Bronchial epithelial cell (primary cell): ENCODE measurements at regions not wholly inside any gene's neighbourhood (a gene's known extent, or its start where the extent isn't known, plus 50 kb on each side); places are given as distances from the start of the nearest gene placed in this dataset.
"Not testable (repeated sequence)": the region's sequence is repeated elsewhere in the genome, so short reads cannot be mapped to it uniquely, and the experiment has no call there.

Experiments
- DNase-seq: peaks from one replicate; pipeline ENCODE4 v3.0.0-alpha.2; 2010; ENCODE audit warnings: low read depth
- FAIRE-seq: peaks from 2 replicates; lab custom pipeline; 2011; peaks lifted over from hg19 to GRCh38; lab: Jason Lieb, UNC
- H3K27me3 ChIP-seq: 2 replicates; pipeline ENCODE4 v1.5.1; 2011; ENCODE audit warnings: low read length; ENCODE audit not compliant: control insufficient read depth, insufficient read depth
- H3K36me3 ChIP-seq: 2 replicates; pipeline ENCODE4 v1.5.1; 2011; ENCODE audit warnings: low read length; ENCODE audit not compliant: control insufficient read depth, insufficient read depth
- H3K4me3 ChIP-seq: 2 replicates; pipeline ENCODE4 v1.5.1; 2011; ENCODE audit warnings: mild to moderate bottlenecking, low read depth, low read length, control low read depth
- CTCF ChIP-seq: IDR thresholded peaks from 2 replicates; pipeline ENCODE4 v1.5.1; 2011; ENCODE audit warnings: mild to moderate bottlenecking, moderate library complexity, low read length, control low read depth, inconsistent platforms; ENCODE audit not compliant: insufficient read depth, severe bottlenecking

- Histone ChIP-seq H3K27me3 (no peaks in the 10 kb centered on the region), H3K36me3 (no peaks in the 10 kb centered on the region), H3K4me3 (no peak overlapping the region)
- TF ChIP-seq CTCF, result no peak
- no peak for FAIRE-seq
- no peak for DNase-seq
These were observed 364.8 kb downstream of the CEP170 start for GRCh38 chr1:242890192-242890741.

GRCh38 chr1:242886137-242886536, 361.6 kb upstream of the PLD5 start:
- H3K36me3 ChIP-seq, result no peaks in the 10 kb centered on the region
- no peak overlapping the region for H3K4me3 ChIP-seq
- TF ChIP-seq CTCF, result no peak
- DNase-seq (no peak), FAIRE-seq (no peak)
- no peaks in the 10 kb centered on the region for H3K27me3 ChIP-seq

- not testable (repeated sequence) for H3K27me3 ChIP-seq, H3K36me3 ChIP-seq, DNase-seq, FAIRE-seq, H3K4me3 ChIP-seq
These were observed 355.5 kb upstream of the PLD5 start for GRCh38 chr1:242880022-242880421.

- no peak for TF ChIP-seq CTCF
- H3K4me3 ChIP-seq, result no peak overlapping the region
- H3K27me3 ChIP-seq, result no peaks in the 10 kb centered on the region
- H3K36me3 ChIP-seq, result no peaks in the 10 kb centered on the region
- DNase-seq, result no peak
- FAIRE-seq, result no peak
These were observed 353.2 kb upstream of the PLD5 start for GRCh38 chr1:242877743-242878142.

- H3K36me3 ChIP-seq, result no peaks in the 10 kb centered on the region
- H3K27me3 ChIP-seq, result no peaks in the 10 kb centered on the region
- no peak for TF ChIP-seq CTCF
- FAIRE-seq (no peak), DNase-seq (no peak)
- no peak overlapping the region for H3K4me3 ChIP-seq
These were observed 352.7 kb upstream of the PLD5 start for GRCh38 chr1:242877229-242877628.

- no peak for TF ChIP-seq CTCF
- DNase-seq, result peak; percentile 1
- no peak overlapping the region for H3K4me3 ChIP-seq
- no peak for FAIRE-seq
- no peaks in the 10 kb centered on the region for H3K27me3 ChIP-seq
- H3K36me3 ChIP-seq, result no peaks in the 10 kb centered on the region
These were observed 351.5 kb upstream of the PLD5 start for GRCh38 chr1:242876030-242876429.
